ENCODE measurements at regions not wholly inside any gene's neighbourhood (a gene's known extent, or its start where the extent isn't known, plus 50 kb on each side); places are given as distances from the start of the nearest gene placed in this dataset.

GRCh38 chr1:163610486-163610885 lies 288.7 kb downstream of the NUF2 start:
- no peak for TF ChIP-seq ZBTB7A (IDR thresholded peaks at IDR 0.05; ENCODE audit: borderline replicate concordance, control insufficient read depth, low read depth, low read length)
- no peak for TF ChIP-seq JUNB (CRISPR knock-in tag; conservative IDR thresholded peaks at IDR 0.05)
- no peak for TF ChIP-seq MXI1 (IDR thresholded peaks at IDR 0.05; ENCODE audit: low read depth, low read length)
- no peak for TF ChIP-seq PHF8 (IDR thresholded peaks at IDR 0.05; ENCODE audit: borderline replicate concordance, low read length)
- no peak for TF ChIP-seq ZNF253 (CRISPR knock-in tag; conservative IDR thresholded peaks at IDR 0.05)
- TF ChIP-seq BACH1 (tag; IDR thresholded peaks at IDR 0.05) = no peak
- no peak for TF ChIP-seq CTCF (IDR thresholded peaks at IDR 0.05 in 2 of 3, conservative IDR thresholded peaks at IDR 0.05 in 1 of 3; ENCODE audit: insufficient read depth in 2 of 3, low read depth in 1 of 3, low read length in 3 of 3)
- TF ChIP-seq ATF2 (CRISPR knock-in tag; IDR thresholded peaks at IDR 0.05) = no peak
- no peak for TF ChIP-seq ZBTB49 (CRISPR knock-in tag; IDR thresholded peaks at IDR 0.05; ENCODE audit: borderline replicate concordance)
- no peak for TF ChIP-seq HDAC6 (IDR thresholded peaks at IDR 0.05; ENCODE audit: low read depth, low read length)
- TF ChIP-seq CHD2 (IDR thresholded peaks at IDR 0.05; ENCODE audit: low read depth, low read length) = no peak
- TF ChIP-seq USF1 (CRISPR knock-in tag; IDR thresholded peaks at IDR 0.05) = no peak

Measured in K562 (cell line).